IPS-18a (cell line): ENCODE measurements at regions not wholly inside any gene's neighbourhood (a gene's known extent, or its start where the extent isn't known, plus 50 kb on each side); places are given as distances from the start of the nearest gene placed in this dataset.

Experiments
- H3K27ac ChIP-seq: one replicate; pipeline ENCODE4 v1.5.1; 2013; ENCODE audit warnings: low read length
- H3K27me3 ChIP-seq: one replicate; pipeline ENCODE4 v1.6.1; 2013; ENCODE audit warnings: mild to moderate bottlenecking, low read length; ENCODE audit not compliant: control insufficient read depth, insufficient read depth
- H3K36me3 ChIP-seq: one replicate; pipeline ENCODE4 v1.6.1; 2013; ENCODE audit warnings: low read depth, low read length; ENCODE audit not compliant: control insufficient read depth
- H3K4me1 ChIP-seq: one replicate; pipeline ENCODE4 v1.6.1; 2013; ENCODE audit warnings: low read depth, low read length; ENCODE audit not compliant: control insufficient read depth
- H3K4me3 ChIP-seq: one replicate; pipeline ENCODE4 v1.5.1; 2013; ENCODE audit warnings: low read length
- H3K9ac ChIP-seq: one replicate; pipeline ENCODE4 v1.6.1; 2013; ENCODE audit warnings: mild to moderate bottlenecking, low read length, moderate library complexity
- H3K9me3 ChIP-seq: one replicate; pipeline ENCODE4 v1.6.1; 2013; ENCODE audit warnings: low read depth, low read length; ENCODE audit not compliant: control insufficient read depth

GRCh38 chr10:10302689-10303088, 715.0 kb upstream of the CELF2 start:
- Histone ChIP-seq H3K9ac (no peak overlapping the region), H3K4me1 (peaks cover 24% of the 10 kb centered on the region), H3K36me3 (no peaks in the 10 kb centered on the region)

GRCh38 chr10:10307036-10307435, 710.6 kb upstream of the CELF2 start:
- no peaks in the 10 kb centered on the region for H3K9me3 ChIP-seq
- H3K27ac ChIP-seq, result no peak overlapping the region
- no peaks in the 10 kb centered on the region for H3K36me3 ChIP-seq
- no peaks in the 10 kb centered on the region for H3K27me3 ChIP-seq
- H3K9ac ChIP-seq, result no peak overlapping the region
- peaks cover 24% of the 10 kb centered on the region for H3K4me1 ChIP-seq
- no peak overlapping the region for H3K4me3 ChIP-seq

More at GRCh38 chr10:10302689-10303088, 715.0 kb upstream of the CELF2 start:
- Histone ChIP-seq H3K4me3 (no peak overlapping the region), H3K9me3 (no peaks in the 10 kb centered on the region), H3K27ac (no peak overlapping the region), H3K27me3 (no peaks in the 10 kb centered on the region)

- Histone ChIP-seq H3K9ac (no peak overlapping the region), H3K36me3 (no peaks in the 10 kb centered on the region), H3K4me3 (no peak overlapping the region), H3K9me3 (no peaks in the 10 kb centered on the region), H3K27ac (no peak overlapping the region), H3K4me1 (peaks cover 19% of the 10 kb centered on the region), H3K27me3 (no peaks in the 10 kb centered on the region)
Measured at GRCh38 chr10:10307551-10307950, 710.1 kb upstream of the CELF2 start.

- no peak overlapping the region for H3K4me3 ChIP-seq
- no peak overlapping the region for H3K27ac ChIP-seq
- H3K27me3 ChIP-seq, result no peaks in the 10 kb centered on the region
- H3K4me1 ChIP-seq, result no peaks in the 10 kb centered on the region
- H3K36me3 ChIP-seq, result no peaks in the 10 kb centered on the region
- no peak overlapping the region for H3K9ac ChIP-seq
- H3K9me3 ChIP-seq, result no peaks in the 10 kb centered on the region
Measured at GRCh38 chr10:10310498-10310897, 707.2 kb upstream of the CELF2 start.

- Histone ChIP-seq H3K4me1 (no peaks in the 10 kb centered on the region), H3K9ac (no peak overlapping the region), H3K9me3 (no peaks in the 10 kb centered on the region)
Measured at GRCh38 chr10:10311966-10312365, 705.7 kb upstream of the CELF2 start.

GRCh38 chr10:10313149-10313835, 704.4 kb upstream of the CELF2 start:
- Histone ChIP-seq H3K9me3 (no peaks in the 10 kb centered on the region), H3K36me3 (no peaks in the 10 kb centered on the region), H3K27ac (no peak overlapping the region), H3K4me3 (no peak overlapping the region), H3K4me1 (no peaks in the 10 kb centered on the region), H3K9ac (no peak overlapping the region), H3K27me3 (no peaks in the 10 kb centered on the region)

More at GRCh38 chr10:10311966-10312365, 705.7 kb upstream of the CELF2 start:
- Histone ChIP-seq H3K36me3 (no peaks in the 10 kb centered on the region), H3K27me3 (no peaks in the 10 kb centered on the region), H3K27ac (no peak overlapping the region), H3K4me3 (no peak overlapping the region)

- H3K4me1 ChIP-seq, result no peaks in the 10 kb centered on the region
- H3K9ac ChIP-seq, result no peak overlapping the region
- no peaks in the 10 kb centered on the region for H3K9me3 ChIP-seq
- H3K27ac ChIP-seq, result no peak overlapping the region
- H3K4me3 ChIP-seq, result no peak overlapping the region
- H3K36me3 ChIP-seq, result no peaks in the 10 kb centered on the region
- no peaks in the 10 kb centered on the region for H3K27me3 ChIP-seq
Measured at GRCh38 chr10:10314626-10315025, 703.0 kb upstream of the CELF2 start.

- Histone ChIP-seq H3K4me1 (no peaks in the 10 kb centered on the region), H3K27ac (no peak overlapping the region), H3K36me3 (no peaks in the 10 kb centered on the region), H3K27me3 (no peaks in the 10 kb centered on the region), H3K9me3 (no peaks in the 10 kb centered on the region), H3K4me3 (no peak overlapping the region), H3K9ac (no peak overlapping the region)
Measured at GRCh38 chr10:10315989-10316388, 701.7 kb upstream of the CELF2 start.

- Histone ChIP-seq H3K4me1 (no peaks in the 10 kb centered on the region), H3K9me3 (no peaks in the 10 kb centered on the region), H3K27ac (no peak overlapping the region), H3K4me3 (no peak overlapping the region), H3K36me3 (no peaks in the 10 kb centered on the region), H3K27me3 (no peaks in the 10 kb centered on the region), H3K9ac (no peak overlapping the region)
Measured at GRCh38 chr10:10317151-10317550, 700.5 kb upstream of the CELF2 start.

GRCh38 chr10:10318856-10319255, 698.8 kb upstream of the CELF2 start:
- Histone ChIP-seq H3K27me3 (no peaks in the 10 kb centered on the region), H3K9me3 (no peaks in the 10 kb centered on the region), H3K4me1 (no peaks in the 10 kb centered on the region), H3K27ac (no peak overlapping the region), H3K4me3 (no peak overlapping the region), H3K36me3 (no peaks in the 10 kb centered on the region), H3K9ac (no peak overlapping the region)

- H3K36me3 ChIP-seq, result no peaks in the 10 kb centered on the region
- H3K9ac ChIP-seq, result no peak overlapping the region
- H3K9me3 ChIP-seq, result no peaks in the 10 kb centered on the region
- no peaks in the 10 kb centered on the region for H3K27me3 ChIP-seq
- H3K27ac ChIP-seq, result no peak overlapping the region
- H3K4me1 ChIP-seq, result no peaks in the 10 kb centered on the region
- H3K4me3 ChIP-seq, result no peak overlapping the region
Measured at GRCh38 chr10:10320956-10321355, 696.7 kb upstream of the CELF2 start.

GRCh38 chr10:10326116-10326515, 691.6 kb upstream of the CELF2 start:
- Histone ChIP-seq H3K9ac (no peak overlapping the region), H3K4me3 (no peak overlapping the region), H3K4me1 (no peaks in the 10 kb centered on the region), H3K27ac (no peak overlapping the region), H3K27me3 (no peaks in the 10 kb centered on the region), H3K36me3 (no peaks in the 10 kb centered on the region), H3K9me3 (no peaks in the 10 kb centered on the region)
